WTC11 (cell line): ENCODE measurements at regions not wholly inside any gene's neighbourhood (a gene's known extent, or its start where the extent isn't known, plus 50 kb on each side); places are given as distances from the start of the nearest gene placed in this dataset.

Source experiments
- ATAC-seq: fragments of 200-7000 bp; cut with Tn5 transposase; 2 replicates; pipeline ENCODE4 v1.10.0; 2021; ENCODE audit warnings: mild to moderate bottlenecking, moderate library complexity
- CTCF ChIA-PET: fragments of 300-600 bp; sonication (Branson Sonifier 250); formaldehyde crosslinking; loops from one replicate; lab custom pipeline; 2021; ENCODE audit warnings: antibody characterized with exemption; lab: Charles Lee
- POLR2A ChIA-PET: fragments of 350-600 bp; sonication (Branson Sonifier 250); formaldehyde crosslinking; loops from one replicate; lab custom pipeline; 2021; ENCODE audit warnings: antibody characterized with exemption; lab: Charles Lee
- DNase-seq: peaks from one replicate; pipeline ENCODE4 v3.0.0; 2021; ENCODE audit warnings: low spot score
- H3K27ac Mint-ChIP-seq: 2 replicates; pipeline ENCODE4 v1.8.0; 2021; ENCODE audit warnings: mixed read lengths
- H3K27me3 Mint-ChIP-seq: 2 replicates; pipeline ENCODE4 v1.8.0; 2021; ENCODE audit warnings: low read depth, mild to moderate bottlenecking, moderate library complexity, mixed read lengths
- H3K36me3 Mint-ChIP-seq: 2 replicates; pipeline ENCODE4 v1.8.0; 2021; ENCODE audit warnings: mixed read lengths
- H3K4me1 Mint-ChIP-seq: 2 replicates; pipeline ENCODE4 v1.8.0; 2022; ENCODE audit warnings: mixed read lengths
- H3K4me3 Mint-ChIP-seq: 2 replicates; pipeline ENCODE4 v1.8.0; 2021; ENCODE audit warnings: mild to moderate bottlenecking, moderate library complexity, mixed read lengths
- H3K9me3 Mint-ChIP-seq: 2 replicates; pipeline ENCODE4 v1.8.0; 2021; ENCODE audit warnings: mixed read lengths
- ARID4B ChIP-seq: sonication (generic); formaldehyde crosslinking; IDR thresholded peaks from 2 replicates; pipeline ENCODE4 v1.8.0; 2023; ENCODE audit warnings: missing genetic modification reagents, mild to moderate bottlenecking, borderline replicate concordance
- ATF2 ChIP-seq: sonication (generic); formaldehyde crosslinking; IDR thresholded peaks from 2 replicates; pipeline ENCODE4 v1.8.1; 2022; ENCODE audit warnings: low read depth, missing genetic modification reagents, borderline replicate concordance
- ESRRA ChIP-seq: sonication (generic); formaldehyde crosslinking; IDR thresholded peaks from 2 replicates; pipeline ENCODE4 v1.8.1; 2022; ENCODE audit warnings: mild to moderate bottlenecking, missing genetic modification reagents, borderline replicate concordance
- FOXK1 ChIP-seq: sonication (generic); formaldehyde crosslinking; IDR thresholded peaks from 2 replicates; pipeline ENCODE4 v1.8.0; 2022; ENCODE audit warnings: mild to moderate bottlenecking, moderate library complexity, missing genetic modification reagents
- FOXP1 ChIP-seq: sonication (generic); formaldehyde crosslinking; IDR thresholded peaks from 2 replicates; pipeline ENCODE4 v1.8.0; 2022; ENCODE audit warnings: missing genetic modification reagents, mild to moderate bottlenecking, moderate library complexity, borderline replicate concordance
- NFE2L1 ChIP-seq: sonication (generic); formaldehyde crosslinking; IDR thresholded peaks from 2 replicates; pipeline ENCODE4 v1.8.1; 2023; ENCODE audit warnings: missing genetic modification reagents
- NFYB ChIP-seq: sonication (generic); formaldehyde crosslinking; conservative IDR thresholded peaks from 2 replicates; pipeline ENCODE4 v1.8.0; 2022; ENCODE audit warnings: low read depth, missing genetic modification reagents
- NR1H2 ChIP-seq: sonication (generic); formaldehyde crosslinking; IDR thresholded peaks from 2 replicates; pipeline ENCODE4 v1.9.0; 2021; ENCODE audit warnings: mild to moderate bottlenecking, moderate library complexity, missing genetic modification reagents
- SOX15 ChIP-seq: fragments of 250-450 bp; sonication (Bioruptor Pico); IDR thresholded peaks from 2 replicates; pipeline ENCODE4 v1.9.0; 2021; ENCODE audit warnings: mild to moderate bottlenecking
- SP1 ChIP-seq: sonication (generic); formaldehyde crosslinking; conservative IDR thresholded peaks from 2 replicates; pipeline ENCODE4 v1.8.1; 2022; ENCODE audit warnings: missing genetic modification reagents
- USF2 ChIP-seq: sonication (generic); formaldehyde crosslinking; IDR thresholded peaks from 2 replicates; pipeline ENCODE4 v1.8.1; 2023; ENCODE audit warnings: mild to moderate bottlenecking, missing genetic modification reagents, moderate library complexity
- ZNF512 ChIP-seq: sonication (generic); formaldehyde crosslinking; IDR thresholded peaks from 2 replicates; pipeline ENCODE4 v1.8.1; 2022; ENCODE audit warnings: missing genetic modification reagents, borderline replicate concordance

- no peak for TF ChIP-seq ARID4B (CRISPR knock-in tag)
- TF ChIP-seq NFYB (CRISPR knock-in tag): no peak
- TF ChIP-seq FOXP1 (CRISPR knock-in tag): no peak
- TF ChIP-seq SP1: no peak
- TF ChIP-seq, all 79 proteins: peak for 0
These were observed 103.3 kb upstream of the IGSF21 start (continued) for GRCh38 chr1:18004278-18004677.

GRCh38 chr1:18005238-18005637 lies 102.4 kb upstream of the IGSF21 start:
- Mint-ChIP-seq H3K27me3 (peaks cover 7% of the 10 kb centered on the region; the same call in 1 of the 2 replicates), H3K36me3 (no peaks in the 10 kb centered on the region), H3K27ac (no peak overlapping the region), H3K9me3 (peaks cover under 1% of the 10 kb centered on the region; the same call in 1 of the 2 replicates), H3K4me1 (peaks cover 20% of the 10 kb centered on the region), H3K4me3 (no peak overlapping the region)
- TF ChIP-seq FOXK1 (CRISPR knock-in tag): no peak
- TF ChIP-seq NR1H2: no peak
- TF ChIP-seq ESRRA (CRISPR knock-in tag): no peak
- no peak for TF ChIP-seq NFYB (CRISPR knock-in tag)
- TF ChIP-seq ATF2: no peak
- TF ChIP-seq SOX15: no peak
- TF ChIP-seq NFE2L1 (CRISPR knock-in tag): no peak
- ChIA-PET POLR2A (interaction anchor here (0.6 kb wide), 1 partner anchor 297 kb away, joined by 3 read pairs; no protein-coding TSS in a partner anchor), CTCF (interaction anchor here (0.8 kb wide), 1 partner anchor 229 kb away, joined by 3 read pairs; no protein-coding TSS in a partner anchor)
- no peak for DNase-seq
- ATAC-seq: no peak

GRCh38 chr1:18007391-18008041 lies 100.1 kb upstream of the IGSF21 start:
- Mint-ChIP-seq H3K4me1 (peaks cover 22% of the 10 kb centered on the region), H3K36me3 (no peaks in the 10 kb centered on the region)
- DNase-seq: no peak
- CTCF ChIA-PET: no interaction called here
- no peak for ATAC-seq
- no peak for TF ChIP-seq USF2 (CRISPR knock-in tag)
- TF ChIP-seq ZNF512 (CRISPR knock-in tag): peak; percentile 69; the same call in 1 of the 2 replicates
- TF ChIP-seq, all 79 proteins: peak for 1
- Mint-ChIP-seq H3K27ac (no peak overlapping the region), H3K4me3 (no peak overlapping the region), H3K27me3 (peaks cover 7% of the 10 kb centered on the region; the same call in 1 of the 2 replicates), H3K9me3 (peaks cover 3% of the 10 kb centered on the region; the same call in 1 of the 2 replicates)
- POLR2A ChIA-PET: no interaction called here
